ENCODE measurements at regions not wholly inside any gene's neighbourhood (a gene's known extent, or its start where the extent isn't known, plus 50 kb on each side); places are given as distances from the start of the nearest gene placed in this dataset.

- Histone ChIP-seq H3K4me3 (ENCODE audit: low read depth, low read length) (no peak overlapping the region), H3K9ac (ENCODE audit: low read length) (no peak overlapping the region), H3K27me3 (ENCODE audit: control insufficient read depth, insufficient read depth, low read length) (no peaks in the 10 kb centered on the region), H3K4me1 (ENCODE audit: control insufficient read depth, insufficient read depth, low read length) (no peaks in the 10 kb centered on the region), H3K27ac (ENCODE audit: low read depth, low read length) (no peak overlapping the region), H3K36me3 (ENCODE audit: control insufficient read depth, insufficient read depth, low read length) (no peaks in the 10 kb centered on the region), H3K9me3 (ENCODE audit: control insufficient read depth, insufficient read depth, low read depth, low read length) (peaks cover 9% of the 10 kb centered on the region; the same call in 1 of the 2 replicates)
Measured at GRCh38 chr11:26109658-26110368, 222.1 kb upstream of the ANO3 start.

GRCh38 chr11:26112264-26112663 is 219.7 kb upstream of the ANO3 start:
- no peaks in the 10 kb centered on the region for H3K4me1 ChIP-seq (ENCODE audit: control insufficient read depth, insufficient read depth, low read length)
- H3K9me3 ChIP-seq (ENCODE audit: control insufficient read depth, insufficient read depth, low read depth, low read length), result peaks cover 9% of the 10 kb centered on the region; the same call in 1 of the 2 replicates
- H3K4me3 ChIP-seq (ENCODE audit: low read depth, low read length), result no peak overlapping the region
- H3K27ac ChIP-seq (ENCODE audit: low read depth, low read length), result no peak overlapping the region
- H3K27me3 ChIP-seq (ENCODE audit: control insufficient read depth, insufficient read depth, low read length), result no peaks in the 10 kb centered on the region
- no peak overlapping the region for H3K9ac ChIP-seq (ENCODE audit: low read length)
- H3K36me3 ChIP-seq (ENCODE audit: control insufficient read depth, insufficient read depth, low read length), result no peaks in the 10 kb centered on the region

GRCh38 chr11:26121466-26121865 is 210.5 kb upstream of the ANO3 start:
- no peaks in the 10 kb centered on the region for H3K4me1 ChIP-seq (ENCODE audit: control insufficient read depth, insufficient read depth, low read length)
- no peak overlapping the region for H3K9ac ChIP-seq (ENCODE audit: low read length)
- H3K4me3 ChIP-seq (ENCODE audit: low read depth, low read length), result no peak overlapping the region
- H3K9me3 ChIP-seq (ENCODE audit: control insufficient read depth, insufficient read depth, low read depth, low read length), result no peaks in the 10 kb centered on the region
- H3K27ac ChIP-seq (ENCODE audit: low read depth, low read length), result no peak overlapping the region
- H3K36me3 ChIP-seq (ENCODE audit: control insufficient read depth, insufficient read depth, low read length), result no peaks in the 10 kb centered on the region
- no peaks in the 10 kb centered on the region for H3K27me3 ChIP-seq (ENCODE audit: control insufficient read depth, insufficient read depth, low read length)

GRCh38 chr11:26126741-26127140 is 205.2 kb upstream of the ANO3 start:
- no peaks in the 10 kb centered on the region for H3K9me3 ChIP-seq (ENCODE audit: control insufficient read depth, insufficient read depth, low read depth, low read length)
- no peak overlapping the region for H3K4me3 ChIP-seq (ENCODE audit: low read depth, low read length)

GRCh38 chr11:26127336-26127735 is 204.6 kb upstream of the ANO3 start:
- H3K4me3 ChIP-seq (ENCODE audit: low read depth, low read length), result no peak overlapping the region
- H3K9ac ChIP-seq (ENCODE audit: low read length), result no peak overlapping the region
- H3K36me3 ChIP-seq (ENCODE audit: control insufficient read depth, insufficient read depth, low read length), result no peaks in the 10 kb centered on the region
- H3K27me3 ChIP-seq (ENCODE audit: control insufficient read depth, insufficient read depth, low read length), result no peaks in the 10 kb centered on the region
- H3K27ac ChIP-seq (ENCODE audit: low read depth, low read length), result no peak overlapping the region
- no peaks in the 10 kb centered on the region for H3K9me3 ChIP-seq (ENCODE audit: control insufficient read depth, insufficient read depth, low read depth, low read length)
- no peaks in the 10 kb centered on the region for H3K4me1 ChIP-seq (ENCODE audit: control insufficient read depth, insufficient read depth, low read length)

More at GRCh38 chr11:26126741-26127140, 205.2 kb upstream of the ANO3 start:
- no peaks in the 10 kb centered on the region for H3K4me1 ChIP-seq (ENCODE audit: control insufficient read depth, insufficient read depth, low read length)
- no peaks in the 10 kb centered on the region for H3K36me3 ChIP-seq (ENCODE audit: control insufficient read depth, insufficient read depth, low read length)
- H3K27me3 ChIP-seq (ENCODE audit: control insufficient read depth, insufficient read depth, low read length), result no peaks in the 10 kb centered on the region
- no peak overlapping the region for H3K27ac ChIP-seq (ENCODE audit: low read depth, low read length)
- no peak overlapping the region for H3K9ac ChIP-seq (ENCODE audit: low read length)

- H3K36me3 ChIP-seq (ENCODE audit: control insufficient read depth, insufficient read depth, low read length), result no peaks in the 10 kb centered on the region
- no peak overlapping the region for H3K9ac ChIP-seq (ENCODE audit: low read length)
- no peaks in the 10 kb centered on the region for H3K27me3 ChIP-seq (ENCODE audit: control insufficient read depth, insufficient read depth, low read length)
- H3K4me1 ChIP-seq (ENCODE audit: control insufficient read depth, insufficient read depth, low read length), result no peaks in the 10 kb centered on the region
- no peaks in the 10 kb centered on the region for H3K9me3 ChIP-seq (ENCODE audit: control insufficient read depth, insufficient read depth, low read depth, low read length)
- no peak overlapping the region for H3K4me3 ChIP-seq (ENCODE audit: low read depth, low read length)
- H3K27ac ChIP-seq (ENCODE audit: low read depth, low read length), result no peak overlapping the region
Measured at GRCh38 chr11:26131406-26131805, 200.5 kb upstream of the ANO3 start.

GRCh38 chr11:26134053-26134452 is 197.9 kb upstream of the ANO3 start:
- no peak overlapping the region for H3K27ac ChIP-seq (ENCODE audit: low read depth, low read length)
- no peaks in the 10 kb centered on the region for H3K4me1 ChIP-seq (ENCODE audit: control insufficient read depth, insufficient read depth, low read length)
- H3K9me3 ChIP-seq (ENCODE audit: control insufficient read depth, insufficient read depth, low read depth, low read length), result no peaks in the 10 kb centered on the region
- H3K4me3 ChIP-seq (ENCODE audit: low read depth, low read length), result no peak overlapping the region
- H3K9ac ChIP-seq (ENCODE audit: low read length), result no peak overlapping the region
- H3K36me3 ChIP-seq (ENCODE audit: control insufficient read depth, insufficient read depth, low read length), result no peaks in the 10 kb centered on the region
- H3K27me3 ChIP-seq (ENCODE audit: control insufficient read depth, insufficient read depth, low read length), result no peaks in the 10 kb centered on the region

GRCh38 chr11:26134481-26135355 is 197.2 kb upstream of the ANO3 start:
- Histone ChIP-seq H3K27me3 (ENCODE audit: control insufficient read depth, insufficient read depth, low read length) (no peaks in the 10 kb centered on the region), H3K4me3 (ENCODE audit: low read depth, low read length) (no peak overlapping the region), H3K9me3 (ENCODE audit: control insufficient read depth, insufficient read depth, low read depth, low read length) (no peaks in the 10 kb centered on the region), H3K36me3 (ENCODE audit: control insufficient read depth, insufficient read depth, low read length) (no peaks in the 10 kb centered on the region), H3K4me1 (ENCODE audit: control insufficient read depth, insufficient read depth, low read length) (no peaks in the 10 kb centered on the region), H3K27ac (ENCODE audit: low read depth, low read length) (no peak overlapping the region), H3K9ac (ENCODE audit: low read length) (no peak overlapping the region)

GRCh38 chr11:26137651-26138050 is 194.3 kb upstream of the ANO3 start:
- Histone ChIP-seq H3K27me3 (ENCODE audit: control insufficient read depth, insufficient read depth, low read length) (no peaks in the 10 kb centered on the region), H3K4me3 (ENCODE audit: low read depth, low read length) (no peak overlapping the region), H3K36me3 (ENCODE audit: control insufficient read depth, insufficient read depth, low read length) (no peaks in the 10 kb centered on the region), H3K9me3 (ENCODE audit: control insufficient read depth, insufficient read depth, low read depth, low read length) (no peaks in the 10 kb centered on the region), H3K27ac (ENCODE audit: low read depth, low read length) (no peak overlapping the region), H3K9ac (ENCODE audit: low read length) (no peak overlapping the region), H3K4me1 (ENCODE audit: control insufficient read depth, insufficient read depth, low read length) (no peaks in the 10 kb centered on the region)

- H3K27me3 ChIP-seq (ENCODE audit: control insufficient read depth, insufficient read depth, low read length), result no peaks in the 10 kb centered on the region
- no peak overlapping the region for H3K27ac ChIP-seq (ENCODE audit: low read depth, low read length)
- H3K9me3 ChIP-seq (ENCODE audit: control insufficient read depth, insufficient read depth, low read depth, low read length), result no peaks in the 10 kb centered on the region
- no peak overlapping the region for H3K9ac ChIP-seq (ENCODE audit: low read length)
- H3K36me3 ChIP-seq (ENCODE audit: control insufficient read depth, insufficient read depth, low read length), result no peaks in the 10 kb centered on the region
- no peak overlapping the region for H3K4me3 ChIP-seq (ENCODE audit: low read depth, low read length)
- H3K4me1 ChIP-seq (ENCODE audit: control insufficient read depth, insufficient read depth, low read length), result peaks cover 17% of the 10 kb centered on the region
Measured at GRCh38 chr11:26142891-26143290, 189.0 kb upstream of the ANO3 start.

- Histone ChIP-seq H3K9me3 (ENCODE audit: control insufficient read depth, insufficient read depth, low read depth, low read length) (no peaks in the 10 kb centered on the region), H3K9ac (ENCODE audit: low read length) (no peak overlapping the region), H3K36me3 (ENCODE audit: control insufficient read depth, insufficient read depth, low read length) (no peaks in the 10 kb centered on the region), H3K4me1 (ENCODE audit: control insufficient read depth, insufficient read depth, low read length) (peaks cover 17% of the 10 kb centered on the region), H3K4me3 (ENCODE audit: low read depth, low read length) (no peak overlapping the region), H3K27me3 (ENCODE audit: control insufficient read depth, insufficient read depth, low read length) (no peaks in the 10 kb centered on the region), H3K27ac (ENCODE audit: low read depth, low read length) (peak overlapping the region; percentile 50; the same call in 1 of the 2 replicates)
Measured at GRCh38 chr11:26143566-26144290, 188.2 kb upstream of the ANO3 start.
